ENCODE measurements at regions not wholly inside any gene's neighbourhood (a gene's known extent, or its start where the extent isn't known, plus 50 kb on each side); places are given as distances from the start of the nearest gene placed in this dataset.

DNA sequence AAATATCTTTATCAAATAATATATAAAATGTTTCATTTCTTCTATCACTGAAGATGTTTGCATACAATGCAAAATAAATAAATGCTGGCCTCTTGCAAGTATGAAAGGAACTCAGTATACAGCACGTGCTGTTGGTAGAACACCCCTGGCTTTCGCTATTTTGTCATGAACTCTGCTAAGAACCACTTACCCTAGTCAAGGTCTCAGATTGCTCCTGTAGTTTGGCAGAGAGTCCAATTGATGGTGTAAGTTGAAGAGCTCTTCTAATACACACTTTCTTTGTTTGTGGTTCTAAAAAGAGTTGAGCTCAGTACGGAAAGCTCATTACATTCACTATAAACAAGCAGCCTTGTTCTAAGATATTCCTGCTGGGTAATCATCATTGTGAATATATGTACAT, 1258.9 kb downstream of the EFNB2 start:
- TF ChIP-seq, protein P1, sequence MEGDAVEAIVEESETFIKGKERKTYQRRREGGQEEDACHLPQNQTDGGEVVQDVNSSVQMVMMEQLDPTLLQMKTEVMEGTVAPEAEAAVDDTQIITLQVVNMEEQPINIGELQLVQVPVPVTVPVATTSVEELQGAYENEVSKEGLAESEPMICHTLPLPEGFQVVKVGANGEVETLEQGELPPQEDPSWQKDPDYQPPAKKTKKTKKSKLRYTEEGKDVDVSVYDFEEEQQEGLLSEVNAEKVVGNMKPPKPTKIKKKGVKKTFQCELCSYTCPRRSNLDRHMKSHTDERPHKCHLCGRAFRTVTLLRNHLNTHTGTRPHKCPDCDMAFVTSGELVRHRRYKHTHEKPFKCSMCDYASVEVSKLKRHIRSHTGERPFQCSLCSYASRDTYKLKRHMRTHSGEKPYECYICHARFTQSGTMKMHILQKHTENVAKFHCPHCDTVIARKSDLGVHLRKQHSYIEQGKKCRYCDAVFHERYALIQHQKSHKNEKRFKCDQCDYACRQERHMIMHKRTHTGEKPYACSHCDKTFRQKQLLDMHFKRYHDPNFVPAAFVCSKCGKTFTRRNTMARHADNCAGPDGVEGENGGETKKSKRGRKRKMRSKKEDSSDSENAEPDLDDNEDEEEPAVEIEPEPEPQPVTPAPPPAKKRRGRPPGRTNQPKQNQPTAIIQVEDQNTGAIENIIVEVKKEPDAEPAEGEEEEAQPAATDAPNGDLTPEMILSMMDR (IDR thresholded peaks at IDR 0.05), result no peak
- TF ChIP-seq POLR2A (IDR thresholded peaks at IDR 0.05; ENCODE audit: low read depth), result no peak
- no peak for TF ChIP-seq POLR2AphosphoS5 (IDR thresholded peaks at IDR 0.05)

All from esophagus muscularis mucosa (tissue), 3 donors.